KMS-11 (cell line): ENCODE measurements at regions not wholly inside any gene's neighbourhood (a gene's known extent, or its start where the extent isn't known, plus 50 kb on each side); places are given as distances from the start of the nearest gene placed in this dataset.

Experiments used
- H2AFZ ChIP-seq: fragments of 200-600 bp; sonication (generic); 2 replicates; pipeline ENCODE4 v1.6.1; 2016; ENCODE audit warnings: antibody characterized with exemption, mixed run types, low read depth
- H3K27ac ChIP-seq: fragments of 200-600 bp; sonication (generic); 2 replicates; pipeline ENCODE4 v1.6.1; 2016; ENCODE audit warnings: mild to moderate bottlenecking, mixed run types
- H3K27me3 ChIP-seq: fragments of 200-600 bp; sonication (generic); 2 replicates; pipeline ENCODE4 v1.6.1; 2017; ENCODE audit warnings: mild to moderate bottlenecking, low read depth, mixed run types, moderate library complexity; ENCODE audit not compliant: insufficient read depth
- H3K36me3 ChIP-seq: fragments of 200-600 bp; sonication (generic); 2 replicates; pipeline ENCODE4 v1.6.1; 2017; ENCODE audit warnings: mild to moderate bottlenecking, mixed run types; ENCODE audit not compliant: insufficient read depth
- H3K4me1 ChIP-seq: fragments of 200-600 bp; sonication (generic); 2 replicates; pipeline ENCODE4 v1.6.1; 2016; ENCODE audit warnings: mild to moderate bottlenecking, low read depth, mixed run types; ENCODE audit not compliant: poor library complexity, severe bottlenecking
- H3K4me2 ChIP-seq: fragments of 200-600 bp; sonication (generic); 2 replicates; pipeline ENCODE4 v1.7.0; 2016; ENCODE audit warnings: mild to moderate bottlenecking, mixed run types
- H3K4me3 ChIP-seq: fragments of 200-600 bp; sonication (generic); IDR thresholded peaks from 2 replicates; pipeline ENCODE4 v1.6.1; 2017; ENCODE audit warnings: low read depth, low read length, mixed read lengths; ENCODE audit not compliant: insufficient read depth
- H3K79me2 ChIP-seq: fragments of 200-600 bp; sonication (generic); 2 replicates; pipeline ENCODE4 v1.6.1; 2016; ENCODE audit warnings: low read depth, mixed run types; ENCODE audit not compliant: insufficient read depth
- H3K9ac ChIP-seq: fragments of 200-600 bp; sonication (generic); 2 replicates; pipeline ENCODE4 v1.6.1; 2016; ENCODE audit warnings: mild to moderate bottlenecking, mixed run types
- H4K20me1 ChIP-seq: fragments of 200-600 bp; sonication (generic); 2 replicates; pipeline ENCODE4 v1.6.1; 2016; ENCODE audit warnings: mild to moderate bottlenecking, mixed run types; ENCODE audit not compliant: insufficient read depth
- CTCF ChIP-seq: fragments of 200-600 bp; sonication (generic); conservative IDR thresholded peaks from 2 replicates; pipeline ENCODE4 v1.6.1; 2017; ENCODE audit warnings: low read depth, mild to moderate bottlenecking, antibody characterized with exemption, low read length, moderate library complexity, mixed read lengths

GRCh38 chr10:78684947-78685346 lies 383.8 kb upstream of the ZMIZ1 start:
- no peaks in the 10 kb centered on the region for H3K79me2 ChIP-seq
- no peak overlapping the region for H3K9ac ChIP-seq
- H3K4me3 ChIP-seq = no peak overlapping the region
- H3K4me2 ChIP-seq = no peak overlapping the region
- no peaks in the 10 kb centered on the region for H3K36me3 ChIP-seq
- no peaks in the 10 kb centered on the region for H4K20me1 ChIP-seq
- no peaks in the 10 kb centered on the region for H3K27me3 ChIP-seq
- no peaks in the 10 kb centered on the region for H3K4me1 ChIP-seq
- TF ChIP-seq CTCF = no peak
- no peak overlapping the region for H2AFZ ChIP-seq
- no peak overlapping the region for H3K27ac ChIP-seq

DNA sequence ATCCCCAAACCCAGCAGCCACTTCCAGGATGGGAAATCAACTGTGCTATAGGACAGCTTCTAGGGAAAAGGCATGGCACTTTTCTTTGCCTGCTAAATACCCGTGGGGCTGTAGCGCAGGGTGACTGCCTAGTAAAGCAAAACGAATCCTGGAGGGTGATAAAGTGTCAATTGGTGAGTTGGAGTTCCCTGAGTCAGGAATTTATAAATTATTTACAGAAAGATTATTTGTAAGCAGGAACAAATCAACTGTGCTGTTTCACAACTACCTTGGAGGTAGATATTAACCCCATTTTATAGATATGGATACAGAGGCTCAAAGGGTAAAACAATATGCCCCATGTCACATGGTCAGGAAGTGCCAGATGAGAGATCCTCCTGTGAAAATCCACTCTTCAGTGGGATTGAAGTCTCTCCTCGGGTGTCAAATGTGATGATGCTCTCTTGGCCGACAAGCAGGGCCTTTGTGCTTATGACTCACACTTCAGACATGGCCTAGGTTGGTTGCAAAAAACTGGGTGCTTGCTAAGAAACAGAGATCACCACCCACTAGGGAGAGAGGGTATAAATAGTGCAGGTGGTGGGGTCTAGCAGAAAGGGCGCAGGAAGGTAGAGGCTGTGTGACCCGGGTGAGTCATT lies 383.2 kb upstream of the ZMIZ1 start:
- H2AFZ ChIP-seq = no peak overlapping the region
- H3K4me2 ChIP-seq = no peak overlapping the region
- no peak for TF ChIP-seq CTCF
- H3K9ac ChIP-seq = no peak overlapping the region
- no peaks in the 10 kb centered on the region for H3K27me3 ChIP-seq
- no peaks in the 10 kb centered on the region for H3K4me1 ChIP-seq
- no peak overlapping the region for H3K4me3 ChIP-seq
- H4K20me1 ChIP-seq = no peaks in the 10 kb centered on the region
- H3K79me2 ChIP-seq = no peaks in the 10 kb centered on the region
- H3K36me3 ChIP-seq = no peaks in the 10 kb centered on the region
- H3K27ac ChIP-seq = no peak overlapping the region

GRCh38 chr10:78686444-78687060 lies 382.2 kb upstream of the ZMIZ1 start:
- H3K79me2 ChIP-seq = no peaks in the 10 kb centered on the region
- H2AFZ ChIP-seq = no peak overlapping the region
- no peak for TF ChIP-seq CTCF
- no peaks in the 10 kb centered on the region for H4K20me1 ChIP-seq
- H3K4me1 ChIP-seq = no peaks in the 10 kb centered on the region
- no peak overlapping the region for H3K9ac ChIP-seq
- H3K4me3 ChIP-seq = no peak overlapping the region
- H3K4me2 ChIP-seq = no peak overlapping the region
- no peaks in the 10 kb centered on the region for H3K27me3 ChIP-seq
- H3K27ac ChIP-seq = no peak overlapping the region
- no peaks in the 10 kb centered on the region for H3K36me3 ChIP-seq

DNA sequence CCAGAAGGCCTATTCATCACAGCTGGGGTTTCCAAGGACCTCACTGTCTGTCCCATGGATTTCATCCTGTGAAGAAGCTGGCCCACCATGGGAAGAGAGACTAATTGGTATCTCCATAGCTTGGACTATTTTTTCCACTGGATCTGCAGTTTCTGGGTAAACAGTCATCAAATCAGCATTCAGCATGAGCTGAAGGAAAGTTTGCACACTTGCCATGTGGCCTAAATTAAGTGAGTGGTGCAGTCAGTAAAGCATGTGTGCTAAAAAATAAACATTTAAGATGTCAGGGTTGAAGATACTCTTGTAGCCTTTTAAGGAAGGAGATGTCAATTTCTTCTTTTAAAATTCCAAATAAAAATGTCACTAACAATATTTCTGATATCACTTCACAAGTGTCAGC lies 381.1 kb upstream of the ZMIZ1 start:
- H3K27me3 ChIP-seq = no peaks in the 10 kb centered on the region
- H3K79me2 ChIP-seq = no peaks in the 10 kb centered on the region
- no peak overlapping the region for H3K4me2 ChIP-seq
- H2AFZ ChIP-seq = no peak overlapping the region
- no peak overlapping the region for H3K27ac ChIP-seq
- no peak for TF ChIP-seq CTCF
- no peak overlapping the region for H3K9ac ChIP-seq
- no peaks in the 10 kb centered on the region for H3K36me3 ChIP-seq
- H3K4me1 ChIP-seq = no peaks in the 10 kb centered on the region
- H3K4me3 ChIP-seq = no peak overlapping the region
- H4K20me1 ChIP-seq = no peaks in the 10 kb centered on the region
